Endothelial cell of umbilical vein (primary cell): ENCODE measurements at regions not wholly inside any gene's neighbourhood (a gene's known extent, or its start where the extent isn't known, plus 50 kb on each side); places are given as distances from the start of the nearest gene placed in this dataset.

Experiments used
- BruUV-seq: library from RNA; stranded (reverse); fragments of 400-500 nt; replicated peaks from 2 replicates; lab custom pipeline; 2021; lab: Mats Ljungman, UMichigan
- CTCF ChIA-PET: fragments of 300-600, 350-600 bp; sonication (Branson Sonifier 250); formaldehyde crosslinking; loops from one replicate; lab custom pipeline; 2021; ENCODE audit warnings: antibody characterized with exemption, inconsistent platforms; lab: Charles Lee
- POLR2A ChIA-PET: fragments of 300-600, 350-600 bp; sonication (Branson Sonifier 250); formaldehyde crosslinking; loops from one replicate; lab custom pipeline; 2021; ENCODE audit warnings: antibody characterized with exemption, inconsistent platforms; lab: Charles Lee
- DNase-seq: peaks from one replicate; pipeline ENCODE4 v3.0.0-alpha.2; 2011; ENCODE audit warnings: low read depth, low spot score
- FAIRE-seq: peaks from 2 replicates; lab custom pipeline; 2011; peaks lifted over from hg19 to GRCh38; lab: Jason Lieb, UNC
- H2AFZ ChIP-seq: 2 replicates; pipeline ENCODE4 v1.6.0; 2012; ENCODE audit warnings: low read depth, low read length, control low read depth, inconsistent platforms
- H3K27ac ChIP-seq: 2 replicates; pipeline ENCODE4 v1.5.1; 2011; ENCODE audit warnings: low read depth, mild to moderate bottlenecking, control low read depth, low read length, moderate library complexity; ENCODE audit not compliant: insufficient read depth
- H3K27me3 ChIP-seq, 2 experiments: 2 replicates each; pipeline versions ENCODE4 v1.6.0 to v1.6.1; 2011; ENCODE audit warnings: low read length in 2 of 2, mixed read lengths in 1 of 2; ENCODE audit not compliant: control insufficient read depth in 2 of 2, insufficient read depth in 2 of 2
- H3K36me3 ChIP-seq, 2 experiments: 2 replicates in 1 of 2; 3 replicates in 1 of 2; pipeline ENCODE4 v1.5.1; 2011; ENCODE audit warnings: low read length in 2 of 2, mild to moderate bottlenecking in 1 of 2, moderate library complexity in 1 of 2; ENCODE audit not compliant: control insufficient read depth in 2 of 2, insufficient read depth in 2 of 2; ENCODE audit errors: extremely low read depth in 1 of 2
- H3K4me1 ChIP-seq: 3 replicates; pipeline ENCODE4 v1.5.1; 2011; ENCODE audit warnings: mild to moderate bottlenecking, low read length; ENCODE audit not compliant: control insufficient read depth, insufficient read depth; ENCODE audit errors: extremely low read depth
- H3K4me2 ChIP-seq: 2 replicates; pipeline ENCODE4 v1.6.1; 2011; ENCODE audit warnings: low read length, control low read depth, mixed read lengths; ENCODE audit not compliant: insufficient read depth
- H3K4me3 ChIP-seq, 3 experiments: fragments of 200-600 bp in 1 of 3; sonication (generic), shearing (Covaris generic) in 1 of 3; replicated peaks in 1 of 3; 2 replicates each; pipeline ENCODE4 v1.5.1; 2011 to 2016; ENCODE audit warnings: control low read depth in 3 of 3, low read length in 3 of 3, mild to moderate bottlenecking in 2 of 3, inconsistent platforms in 1 of 3, low read depth in 1 of 3, moderate library complexity in 1 of 3; ENCODE audit not compliant: insufficient read depth in 1 of 3
- H3K79me2 ChIP-seq: 2 replicates; pipeline ENCODE4 v1.6.0; 2012; ENCODE audit warnings: low read length, inconsistent platforms; ENCODE audit not compliant: control insufficient read depth, insufficient read depth
- H3K9ac ChIP-seq: replicated peaks from 2 replicates; pipeline ENCODE3; 2011; ENCODE audit warnings: low read length, control low read depth; ENCODE audit not compliant: insufficient read depth; ENCODE audit errors: extremely low read depth
- H3K9me1 ChIP-seq: replicated peaks from 3 replicates; pipeline ENCODE4 v1.6.0; 2011; ENCODE audit warnings: mild to moderate bottlenecking, low read length; ENCODE audit not compliant: control insufficient read depth, insufficient read depth; ENCODE audit errors: extremely low read depth
- H3K9me3 ChIP-seq: replicated peaks from 2 replicates; pipeline ENCODE4 v1.5.1; 2012; ENCODE audit warnings: low read length, inconsistent platforms; ENCODE audit not compliant: control insufficient read depth, insufficient read depth
- H4K20me1 ChIP-seq: replicated peaks from 2 replicates; pipeline ENCODE3; 2011; ENCODE audit warnings: mild to moderate bottlenecking, low read length; ENCODE audit not compliant: control insufficient read depth, insufficient read depth; ENCODE audit errors: extremely low read depth
- CTCF ChIP-seq, 2 donors: IDR thresholded peaks; 1 replicate in 1 of 2; 2 replicates in 1 of 2; pipeline ENCODE4 v1.5.1; 2011; ENCODE audit warnings: low read length in 2 of 2, mild to moderate bottlenecking in 2 of 2, moderate library complexity in 2 of 2, control low read depth in 1 of 2, inconsistent platforms in 1 of 2, low read depth in 1 of 2; ENCODE audit not compliant: insufficient read depth in 1 of 2; ENCODE audit errors: extremely low read depth in 1 of 2
- EZH2 ChIP-seq: IDR thresholded peaks from 2 replicates; pipeline ENCODE4 v1.6.1; 2012; ENCODE audit warnings: borderline replicate concordance, low read depth, mild to moderate bottlenecking, moderate library complexity, low read length, inconsistent platforms; ENCODE audit not compliant: severe bottlenecking
- JUN ChIP-seq: IDR thresholded peaks from 2 replicates; pipeline ENCODE4 v1.6.1; 2011; ENCODE audit warnings: borderline replicate concordance, low read depth; ENCODE audit not compliant: insufficient read length, insufficient read depth
- MAX ChIP-seq: IDR thresholded peaks from 2 replicates; pipeline ENCODE4 v1.6.1; 2011; ENCODE audit not compliant: insufficient read depth, insufficient read length
- POLR2A ChIP-seq: IDR thresholded peaks from 2 replicates; pipeline ENCODE4 v1.6.1; 2012; ENCODE audit warnings: low read depth, mild to moderate bottlenecking, control low read depth, low read length
- POLR2AphosphoS5 ChIP-seq: IDR thresholded peaks from 2 replicates; pipeline ENCODE4 v1.6.1; 2012; ENCODE audit warnings: low read depth, mild to moderate bottlenecking, control low read depth, low read length, moderate library complexity; ENCODE audit not compliant: insufficient read depth
- dilution Hi-C: fragments of 300-500 bp; cut with MboI; formaldehyde crosslinking; loops from one replicate; pipeline ENCODE4 v1.15.0; 2019; ENCODE audit warnings: low sequenced_read_pairs; ENCODE audit not compliant: extremely low pct_ligation_motif_present
- intact Hi-C: fragments of 100-400 bp; cut with micrococcal nuclease; formaldehyde crosslinking; loops from one replicate; pipeline ENCODE4 v1.10.0; 2022

- CTCF ChIA-PET = no interaction called here
Observed at GRCh38 chr13:103157016-103157415, 90.8 kb upstream of the SLC10A2 start.

GRCh38 chr13:103156346-103156998 is 90.3 kb upstream of the SLC10A2 start:
- Histone ChIP-seq H3K4me3 (no peak overlapping the region), H3K27me3 (no peaks in the 10 kb centered on the region), H3K9me1 (no peaks in the 10 kb centered on the region), H3K27ac (no peak overlapping the region), H3K9ac (no peak overlapping the region), H3K9me3 (no peaks in the 10 kb centered on the region), H2AFZ (no peak overlapping the region), H4K20me1 (no peaks in the 10 kb centered on the region), H3K4me2 (no peak overlapping the region), H3K4me1 (no peaks in the 10 kb centered on the region), H3K36me3 (no peaks in the 10 kb centered on the region), H3K79me2 (no peaks in the 10 kb centered on the region)
- POLR2A ChIA-PET = no interaction called here
- no TSS peak for BruUV-seq
- CTCF ChIA-PET = no interaction called here
- no peak for DNase-seq
- TF ChIP-seq POLR2A = no peak
- no peak for TF ChIP-seq CTCF (IDR thresholded peaks at IDR 0.05; ENCODE audit: extremely low read depth in 1 of 2, insufficient read depth in 1 of 2, low read depth in 1 of 2, low read length in 2 of 2)
- no peak for TF ChIP-seq MAX
- no peak for TF ChIP-seq JUN
- TF ChIP-seq EZH2 = no peak
- dilution Hi-C loops (no loop called here), intact Hi-C loops (no loop called here)
- no peak for FAIRE-seq

More at GRCh38 chr13:103157016-103157415, 90.8 kb upstream of the SLC10A2 start:
- H3K9me1 ChIP-seq = no peaks in the 10 kb centered on the region
- H4K20me1 ChIP-seq = no peaks in the 10 kb centered on the region
- H3K36me3 ChIP-seq = no peaks in the 10 kb centered on the region
- dilution Hi-C loops (no loop called here), intact Hi-C loops (no loop called here)
- H3K27ac ChIP-seq = no peak overlapping the region
- TF ChIP-seq POLR2AphosphoS5 = no peak
- no peak overlapping the region for H3K4me3 ChIP-seq
- H3K9me3 ChIP-seq = no peaks in the 10 kb centered on the region
- DNase-seq (no peak), FAIRE-seq (no peak)
- no peak overlapping the region for H3K9ac ChIP-seq
- no peaks in the 10 kb centered on the region for H3K27me3 ChIP-seq
- H3K4me1 ChIP-seq = no peaks in the 10 kb centered on the region
- POLR2A ChIA-PET = no interaction called here
- no peaks in the 10 kb centered on the region for H3K79me2 ChIP-seq
- no peak overlapping the region for H2AFZ ChIP-seq
- no TSS peak for BruUV-seq
- H3K4me2 ChIP-seq = no peak overlapping the region
